SU-DHL-6 (cell line): ENCODE measurements at regions not wholly inside any gene's neighbourhood (a gene's known extent, or its start where the extent isn't known, plus 50 kb on each side); places are given as distances from the start of the nearest gene placed in this dataset.

Source experiments
- H2AFZ ChIP-seq: fragments of 200-600 bp; sonication (generic); 2 replicates; pipeline ENCODE4 v1.6.1; 2014; ENCODE audit warnings: low read depth, mild to moderate bottlenecking, moderate library complexity, mixed read lengths, antibody characterized with exemption, low read length; ENCODE audit not compliant: severe bottlenecking
- H3F3A ChIP-seq: fragments of 200-600 bp; shearing (Covaris generic); 2 replicates; pipeline ENCODE4 v1.6.0; 2016; ENCODE audit warnings: antibody characterized with exemption, mild to moderate bottlenecking; ENCODE audit not compliant: insufficient read depth
- H3K27ac ChIP-seq: fragments of 200-600 bp; sonication (generic); 2 replicates; pipeline ENCODE4 v1.5.1; 2016; ENCODE audit warnings: low read depth, mild to moderate bottlenecking, low read length, moderate library complexity, mixed read lengths
- H3K27me3 ChIP-seq: fragments of 200-600 bp; sonication (generic), shearing (Covaris generic); 2 replicates; pipeline ENCODE4 v1.6.0; 2014; ENCODE audit warnings: mild to moderate bottlenecking, low read length
- H3K36me3 ChIP-seq: fragments of 200-600 bp; sonication (generic); 2 replicates; pipeline ENCODE4 v1.6.1; 2014; ENCODE audit warnings: mild to moderate bottlenecking, low read length, mixed read lengths
- H3K4me2 ChIP-seq: fragments of 300-600, 200-600 bp; shearing (Covaris generic), sonication (generic); 2 replicates; pipeline ENCODE4 v1.6.0; 2014; ENCODE audit warnings: low read length, low read depth, mild to moderate bottlenecking; ENCODE audit not compliant: poor library complexity, severe bottlenecking
- H3K4me3 ChIP-seq: fragments of 200-600 bp; sonication (generic); 2 replicates; pipeline ENCODE4 v1.5.1; 2014; ENCODE audit warnings: antibody characterized with exemption, low read length, mild to moderate bottlenecking, mixed read lengths; ENCODE audit not compliant: insufficient read depth, poor library complexity, severe bottlenecking
- H3K79me2 ChIP-seq: fragments of 200-600 bp; sonication (generic); 2 replicates; pipeline ENCODE4 v1.6.1; 2014; ENCODE audit warnings: mild to moderate bottlenecking, low read length, moderate library complexity; ENCODE audit not compliant: insufficient read depth
- H3K9ac ChIP-seq: fragments of 200-600 bp; sonication (generic); 2 replicates; pipeline ENCODE4 v1.7.0; 2014; ENCODE audit warnings: mild to moderate bottlenecking, low read length
- H3K9me2 ChIP-seq: fragments of 200-600 bp; sonication (generic); replicated peaks from 2 replicates; pipeline ENCODE4 v1.6.1; 2014; ENCODE audit warnings: low read length; ENCODE audit not compliant: insufficient read depth
- H3K9me3 ChIP-seq: fragments of 200-600 bp; sonication (generic); 2 replicates; pipeline ENCODE4 v1.6.1; 2014; ENCODE audit warnings: low read length, mixed read lengths; ENCODE audit not compliant: insufficient read depth
- H4K20me1 ChIP-seq: fragments of 200-600 bp; sonication (generic); 2 replicates; pipeline ENCODE4 v1.6.1; 2014; ENCODE audit warnings: low read depth, mild to moderate bottlenecking, antibody characterized with exemption, low read length, moderate library complexity, mixed read lengths
- EZH2phosphoT487 ChIP-seq: fragments of 200-600 bp; sonication (generic), shearing (Covaris generic); conservative IDR thresholded peaks from 2 replicates; pipeline ENCODE4 v1.6.1; 2018; ENCODE audit warnings: mild to moderate bottlenecking, antibody characterized with exemption, low read length, moderate library complexity, mixed read lengths
- TF ChIP-seq, protein P1 (sequence below): fragments of 200-600 bp; sonication (generic); IDR thresholded peaks from one replicate; pipeline ENCODE4 v1.5.1; 2017; ENCODE audit warnings: antibody characterized with exemption, mild to moderate bottlenecking, low read length, moderate library complexity; ENCODE audit not compliant: insufficient read depth, poor library complexity, severe bottlenecking

DNA sequence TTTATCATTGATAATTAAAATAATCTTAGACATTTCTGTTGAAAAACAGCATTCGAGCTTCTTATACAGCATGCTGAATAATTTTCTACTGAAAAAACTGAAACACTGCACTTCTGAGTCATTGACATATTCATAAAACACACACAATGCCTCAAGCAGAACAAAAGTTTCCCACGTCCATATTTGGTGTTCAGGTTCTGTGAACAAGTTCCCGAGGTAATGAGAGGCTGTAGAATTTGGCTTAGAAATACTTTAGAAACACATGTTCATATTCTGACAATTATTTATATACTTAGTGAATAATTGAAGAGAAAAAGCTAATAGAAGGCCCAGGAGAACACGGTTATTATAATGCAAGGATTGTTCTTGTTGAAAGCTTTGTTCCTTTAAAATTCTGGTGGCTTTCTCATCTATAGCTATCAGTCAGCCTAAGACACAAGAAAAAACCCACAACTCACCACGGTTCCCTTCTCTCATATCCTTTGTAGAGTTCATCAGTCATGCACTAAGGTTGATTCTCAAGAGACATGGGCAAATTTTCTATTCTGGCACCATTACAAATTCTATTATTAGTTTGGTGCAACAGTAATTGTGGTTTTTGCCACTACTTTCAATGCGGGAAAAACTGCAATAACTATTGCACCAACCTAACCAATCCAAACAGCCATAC, 194.4 kb downstream of the TMX3 start:
- H3K9ac ChIP-seq, result no peak overlapping the region

DNA sequence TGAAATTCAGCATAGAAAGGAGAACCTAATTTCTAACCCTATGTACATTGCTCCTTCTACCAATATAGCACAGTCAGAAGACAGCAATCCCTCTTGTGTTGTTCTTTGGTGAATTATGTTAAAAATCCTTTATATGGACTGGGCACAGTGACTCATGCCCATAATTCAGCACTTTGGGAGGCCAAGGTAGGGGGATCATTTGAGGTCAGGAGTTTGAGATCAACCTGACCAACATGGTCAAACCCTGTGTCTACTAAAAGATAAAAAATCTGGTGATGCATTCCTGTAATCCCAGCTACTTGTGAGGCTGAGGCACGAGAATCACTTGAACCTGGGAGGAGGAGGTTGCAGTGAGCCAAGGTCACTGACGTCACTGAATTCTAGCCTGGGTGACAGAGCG, 195.6 kb downstream of the TMX3 start:
- H2AFZ ChIP-seq, result no peak overlapping the region
- H3K9me3 ChIP-seq, result no peaks in the 10 kb centered on the region
- 0 out of 2 replicates have a peak, but pooled peaks cover 4% of the 10 kb centered on the region for H3K9me2 ChIP-seq
- TF ChIP-seq, protein P1, sequence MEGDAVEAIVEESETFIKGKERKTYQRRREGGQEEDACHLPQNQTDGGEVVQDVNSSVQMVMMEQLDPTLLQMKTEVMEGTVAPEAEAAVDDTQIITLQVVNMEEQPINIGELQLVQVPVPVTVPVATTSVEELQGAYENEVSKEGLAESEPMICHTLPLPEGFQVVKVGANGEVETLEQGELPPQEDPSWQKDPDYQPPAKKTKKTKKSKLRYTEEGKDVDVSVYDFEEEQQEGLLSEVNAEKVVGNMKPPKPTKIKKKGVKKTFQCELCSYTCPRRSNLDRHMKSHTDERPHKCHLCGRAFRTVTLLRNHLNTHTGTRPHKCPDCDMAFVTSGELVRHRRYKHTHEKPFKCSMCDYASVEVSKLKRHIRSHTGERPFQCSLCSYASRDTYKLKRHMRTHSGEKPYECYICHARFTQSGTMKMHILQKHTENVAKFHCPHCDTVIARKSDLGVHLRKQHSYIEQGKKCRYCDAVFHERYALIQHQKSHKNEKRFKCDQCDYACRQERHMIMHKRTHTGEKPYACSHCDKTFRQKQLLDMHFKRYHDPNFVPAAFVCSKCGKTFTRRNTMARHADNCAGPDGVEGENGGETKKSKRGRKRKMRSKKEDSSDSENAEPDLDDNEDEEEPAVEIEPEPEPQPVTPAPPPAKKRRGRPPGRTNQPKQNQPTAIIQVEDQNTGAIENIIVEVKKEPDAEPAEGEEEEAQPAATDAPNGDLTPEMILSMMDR, result no peak
- TF ChIP-seq EZH2phosphoT487, result no peak
- H3K27ac ChIP-seq, result no peak overlapping the region
- no peaks in the 10 kb centered on the region for H4K20me1 ChIP-seq
- H3K4me2 ChIP-seq, result no peak overlapping the region
- no peaks in the 10 kb centered on the region for H3K36me3 ChIP-seq
- no peak overlapping the region for H3K4me3 ChIP-seq
- H3K9ac ChIP-seq, result no peak overlapping the region
- H3F3A ChIP-seq, result no peaks in the 10 kb centered on the region
- no peaks in the 10 kb centered on the region for H3K27me3 ChIP-seq
- H3K79me2 ChIP-seq, result no peaks in the 10 kb centered on the region

More for the DNA sequence above, 194.4 kb downstream of the TMX3 start:
- no peak for TF ChIP-seq EZH2phosphoT487
- Histone ChIP-seq H3K27ac (no peak overlapping the region), H3K36me3 (no peaks in the 10 kb centered on the region), H3K27me3 (no peaks in the 10 kb centered on the region), H3K79me2 (no peaks in the 10 kb centered on the region), H3K4me3 (no peak overlapping the region), H3K9me2 (0 out of 2 replicates have a peak, but pooled peaks cover 4% of the 10 kb centered on the region), H3K4me2 (no peak overlapping the region), H3F3A (no peaks in the 10 kb centered on the region), H2AFZ (no peak overlapping the region), H3K9me3 (no peaks in the 10 kb centered on the region), H4K20me1 (no peaks in the 10 kb centered on the region)

DNA sequence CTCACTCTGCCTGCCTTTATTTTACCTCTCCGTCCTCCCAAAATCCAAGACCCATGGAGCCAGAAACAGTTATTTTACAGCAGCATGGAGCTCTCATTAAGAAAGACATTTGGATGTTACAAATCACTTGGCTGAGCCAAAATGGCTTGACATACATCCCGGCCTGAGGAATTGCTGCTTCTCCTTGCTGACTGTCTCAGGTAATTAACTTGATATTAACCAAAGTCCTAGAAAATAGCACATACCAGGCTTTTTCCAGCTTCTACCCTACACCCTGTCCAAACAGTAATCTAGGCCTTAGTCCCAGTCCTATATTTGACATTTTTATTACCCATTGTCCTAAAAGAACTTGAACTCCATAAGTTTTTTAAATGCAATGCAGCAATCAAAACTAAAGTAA, 205.0 kb downstream of the TMX3 start:
- no peak overlapping the region for H3K4me2 ChIP-seq
- no peak overlapping the region for H2AFZ ChIP-seq
- no peak overlapping the region for H3K4me3 ChIP-seq
- TF ChIP-seq, protein P1, result no peak
- TF ChIP-seq EZH2phosphoT487, result no peak
- no peaks in the 10 kb centered on the region for H3K9me3 ChIP-seq
- H3K36me3 ChIP-seq, result no peaks in the 10 kb centered on the region
- no peaks in the 10 kb centered on the region for H3F3A ChIP-seq
- no peaks in the 10 kb centered on the region for H3K79me2 ChIP-seq
- H4K20me1 ChIP-seq, result no peaks in the 10 kb centered on the region
- H3K27me3 ChIP-seq, result no peaks in the 10 kb centered on the region
- no peak overlapping the region for H3K27ac ChIP-seq
- H3K9ac ChIP-seq, result no peak overlapping the region
- no peaks in the 10 kb centered on the region for H3K9me2 ChIP-seq

DNA sequence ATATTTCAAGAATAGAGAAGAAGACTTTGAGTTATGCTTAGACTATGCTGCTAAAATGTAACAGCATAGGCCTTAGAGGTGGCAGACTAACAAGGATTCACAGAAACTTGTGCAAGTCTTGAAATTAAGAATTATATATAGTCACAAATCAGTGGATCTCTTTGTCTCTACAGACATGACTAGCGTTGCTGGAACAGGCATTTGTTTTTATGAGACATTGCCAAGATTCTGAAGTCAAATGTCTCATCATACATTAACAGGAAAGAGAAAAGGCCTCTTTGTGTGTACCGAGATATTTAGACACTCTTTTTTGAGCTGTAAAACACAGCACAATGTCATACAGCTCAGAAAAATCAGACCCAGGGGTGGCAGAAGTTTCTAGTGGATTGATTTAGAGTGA, 207.1 kb downstream of the TMX3 start:
- no peak overlapping the region for H3K9ac ChIP-seq
- H4K20me1 ChIP-seq, result no peaks in the 10 kb centered on the region
- H3K9me2 ChIP-seq, result no peaks in the 10 kb centered on the region
- no peaks in the 10 kb centered on the region for H3K9me3 ChIP-seq
- no peaks in the 10 kb centered on the region for H3F3A ChIP-seq
- TF ChIP-seq EZH2phosphoT487, result no peak
- TF ChIP-seq, protein P1, result no peak
- no peaks in the 10 kb centered on the region for H3K79me2 ChIP-seq
- H3K4me2 ChIP-seq, result no peak overlapping the region
- no peaks in the 10 kb centered on the region for H3K27me3 ChIP-seq
- H3K4me3 ChIP-seq, result no peak overlapping the region
- H3K36me3 ChIP-seq, result no peaks in the 10 kb centered on the region
- no peak overlapping the region for H3K27ac ChIP-seq
- no peak overlapping the region for H2AFZ ChIP-seq
